Adrenal gland (tissue), 9 donors: ENCODE measurements at regions not wholly inside any gene's neighbourhood (a gene's known extent, or its start where the extent isn't known, plus 50 kb on each side); places are given as distances from the start of the nearest gene placed in this dataset.

Experiments
- DNase-seq, 7 donors: peaks; one replicate each; pipeline ENCODE4 v3.0.0-alpha.2; 2019 to 2020
- H3K27ac ChIP-seq, 5 donors: fragments of 200-600 bp; sonication (generic) in 4 of 5; 1 replicate in 3 of 5; 2 replicates in 2 of 5; pipeline versions ENCODE4 v1.5.1 to v1.8.0; 2016 to 2020; ENCODE audit warnings: mild to moderate bottlenecking in 1 of 5
- H3K27me3 ChIP-seq: fragments of 200-600 bp; 2 replicates; pipeline ENCODE4 v1.8.0; 2021
- H3K36me3 ChIP-seq, 2 donors: fragments of 200-600 bp; replicated peaks in 1 of 2; 1 replicate in 1 of 2; 2 replicates in 1 of 2; pipeline versions ENCODE4 v1.5.1 to v1.8.0; 2018 to 2022
- H3K4me1 ChIP-seq, 2 donors: fragments of 200-600 bp; replicated peaks in 1 of 2; 1 replicate in 1 of 2; 2 replicates in 1 of 2; pipeline versions ENCODE4 v1.5.1 to v1.8.0; 2018 to 2021
- H3K4me3 ChIP-seq, 4 donors: fragments of 200-600 bp; sonication (generic) in 3 of 4; one replicate each; pipeline ENCODE4 v1.5.1; 2016 to 2018
- H3K9me3 ChIP-seq, 3 donors: fragments of 200-600 bp; sonication (generic) in 1 of 3; replicated peaks in 1 of 3; 1 replicate in 2 of 3; 2 replicates in 1 of 3; pipeline versions ENCODE4 v1.5.1 to v1.8.0; 2016 to 2021
- CTCF ChIP-seq, 6 experiments: fragments of 450-650 bp in 4 of 6; fragments of 200-600 bp in 2 of 6; sonication (generic) in 1 of 6; IDR thresholded peaks; 1 replicate in 5 of 6; 2 replicates in 1 of 6; pipeline versions ENCODE4 v1.5.1 to v1.8.0; 2016 to 2021; ENCODE audit warnings: antibody characterized with exemption in 6 of 6, mild to moderate bottlenecking in 2 of 6, moderate library complexity in 1 of 6
- POLR2A ChIP-seq, 2 donors: fragments of 450-650 bp; IDR thresholded peaks; one replicate each; pipeline ENCODE4 v1.6.1; 2017; ENCODE audit warnings: antibody characterized with exemption in 2 of 2, mild to moderate bottlenecking in 2 of 2, moderate library complexity in 1 of 2
- WGBS, 4 donors: extraction: QIAGEN DNeasy Blood & Tissue Kit in 2 of 4; methylation state at CpG; one replicate each; pipeline versions ENCODE4 v1.1.5 to v1.1.7; 2013 to 2017; 5-methylcytosine and 5-hydroxymethylcytosine counted together
- intact Hi-C, 2 donors: fragments of 100-400 bp; cut with DNase I; formaldehyde crosslinking; loops; one replicate each; pipeline versions ENCODE4 v1.14.1 to v1.15.0; 2022 to 2023
- donor health status: healthy with polysubstance abuse.
- donor health status: Bipolar disorder and iron deficiency.
- donor health status: DM: yes; HTN: yes; CAD: no.
- donor health status: DM: no; HTN: no; CAD: no.
- donor health status: DM: no; HTN: no; CAD: no.

- intact Hi-C loops, result no loop called here
- TF ChIP-seq CTCF (IDR thresholded peaks at IDR 0.05) (no peak), POLR2A (IDR thresholded peaks at IDR 0.05) (no peak)
- Histone ChIP-seq H3K4me3 (no peak overlapping the region), H3K9me3 (no peaks in the 10 kb centered on the region), H3K4me1 (no peaks in the 10 kb centered on the region), H3K36me3 (no peaks in the 10 kb centered on the region), H3K27me3 (no peaks in the 10 kb centered on the region), H3K27ac (no peak overlapping the region)
- 84 to 96% (median 89%) methylated on average over 3 of the region's 3 CpGs for WGBS, 4 donors
- DNase-seq, result no peak
Measured at GRCh38 chr19:20413705-20414104, 151.9 kb downstream of the ZNF737 start.

GRCh38 chr19:20412846-20413245 lies 152.7 kb downstream of the ZNF737 start:
- no peak for TF ChIP-seq CTCF (IDR thresholded peaks at IDR 0.05)
- no peak for TF ChIP-seq POLR2A (IDR thresholded peaks at IDR 0.05)
- H3K9me3 ChIP-seq, result no peaks in the 10 kb centered on the region
- no peaks in the 10 kb centered on the region for H3K27me3 ChIP-seq
- H3K36me3 ChIP-seq, result no peaks in the 10 kb centered on the region
- no peak for DNase-seq
- intact Hi-C loops, result no loop called here
- no peak overlapping the region for H3K4me3 ChIP-seq
- H3K27ac ChIP-seq, result no peak overlapping the region
- no peaks in the 10 kb centered on the region for H3K4me1 ChIP-seq

- Histone ChIP-seq H3K4me1 (no peaks in the 10 kb centered on the region), H3K36me3 (no peaks in the 10 kb centered on the region), H3K9me3 (peaks cover 5 to 65% (median 6%) of the 10 kb centered on the region in 3 donors), H3K27ac (no peak overlapping the region), H3K27me3 (no peaks in the 10 kb centered on the region), H3K4me3 (no peak overlapping the region)
- TF ChIP-seq CTCF (IDR thresholded peaks at IDR 0.05) (no peak), POLR2A (IDR thresholded peaks at IDR 0.05) (no peak)
- intact Hi-C loops, result no loop called here
- no peak for DNase-seq
Measured at GRCh38 chr19:20397292-20397691, 168.3 kb downstream of the ZNF737 start.

- H3K4me3 ChIP-seq, result no peak overlapping the region
- intact Hi-C loops, result no loop called here
- WGBS, 4 donors, result 80 to 91% (median 82%) methylated on average over 6 of the region's 6 CpGs
- no peaks in the 10 kb centered on the region for H3K36me3 ChIP-seq
- TF ChIP-seq POLR2A (IDR thresholded peaks at IDR 0.05), result no peak
- no peak for TF ChIP-seq CTCF (IDR thresholded peaks at IDR 0.05)
- no peaks in the 10 kb centered on the region for H3K4me1 ChIP-seq
- no peaks in the 10 kb centered on the region for H3K27me3 ChIP-seq
- no peak for DNase-seq
- H3K9me3 ChIP-seq, result peaks cover 0 to 3% (median 0%) of the 10 kb centered on the region in 3 donors
- no peak overlapping the region for H3K27ac ChIP-seq
Measured at GRCh38 chr19:20388706-20389225, 176.8 kb downstream of the ZNF737 start.
